Duodenal mucosa (tissue), 2 donors: ENCODE measurements at regions not wholly inside any gene's neighbourhood (a gene's known extent, or its start where the extent isn't known, plus 50 kb on each side); places are given as distances from the start of the nearest gene placed in this dataset.

Experiments
- H3K27ac ChIP-seq: one replicate; pipeline ENCODE4 v1.7.0; 2013; ENCODE audit warnings: low read depth, low read length
- H3K27me3 ChIP-seq, 2 donors: one replicate each; pipeline ENCODE4 v1.7.0; 2013; ENCODE audit warnings: low read length in 2 of 2, control low read depth in 1 of 2; ENCODE audit not compliant: insufficient read depth in 2 of 2, control insufficient read depth in 1 of 2
- H3K36me3 ChIP-seq, 2 donors: one replicate each; pipeline ENCODE4 v1.7.0; 2013; ENCODE audit warnings: low read length in 2 of 2, control low read depth in 1 of 2; ENCODE audit not compliant: insufficient read depth in 2 of 2, control insufficient read depth in 1 of 2
- H3K4me1 ChIP-seq, 2 donors: one replicate each; pipeline ENCODE4 v1.7.0; 2013; ENCODE audit warnings: low read length in 2 of 2, control low read depth in 1 of 2; ENCODE audit not compliant: insufficient read depth in 2 of 2, control insufficient read depth in 1 of 2
- H3K4me3 ChIP-seq, 2 donors: one replicate each; pipeline ENCODE4 v1.7.0; 2013; ENCODE audit warnings: low read length in 2 of 2, low read depth in 1 of 2
- H3K9ac ChIP-seq, 2 donors: one replicate each; pipeline ENCODE4 v1.7.0; 2013; ENCODE audit warnings: low read length in 2 of 2, low read depth in 1 of 2
- H3K9me3 ChIP-seq, 2 donors: one replicate each; pipeline ENCODE4 v1.7.0; 2013; ENCODE audit warnings: low read length in 2 of 2, control low read depth in 1 of 2; ENCODE audit not compliant: control insufficient read depth in 1 of 2

- H3K36me3 ChIP-seq = no peaks in the 10 kb centered on the region
- H3K27ac ChIP-seq = no peak overlapping the region
- peaks cover 0 to 8% of the 10 kb centered on the region in 2 donors for H3K9me3 ChIP-seq
- H3K4me3 ChIP-seq = no peak overlapping the region
- H3K27me3 ChIP-seq = no peaks in the 10 kb centered on the region
- no peak overlapping the region for H3K9ac ChIP-seq
- peaks cover 0 to 6% of the 10 kb centered on the region in 2 donors for H3K4me1 ChIP-seq
Observed at GRCh38 chr7:134391223-134391622, 67.7 kb downstream of the AKR1B1 start.

DNA sequence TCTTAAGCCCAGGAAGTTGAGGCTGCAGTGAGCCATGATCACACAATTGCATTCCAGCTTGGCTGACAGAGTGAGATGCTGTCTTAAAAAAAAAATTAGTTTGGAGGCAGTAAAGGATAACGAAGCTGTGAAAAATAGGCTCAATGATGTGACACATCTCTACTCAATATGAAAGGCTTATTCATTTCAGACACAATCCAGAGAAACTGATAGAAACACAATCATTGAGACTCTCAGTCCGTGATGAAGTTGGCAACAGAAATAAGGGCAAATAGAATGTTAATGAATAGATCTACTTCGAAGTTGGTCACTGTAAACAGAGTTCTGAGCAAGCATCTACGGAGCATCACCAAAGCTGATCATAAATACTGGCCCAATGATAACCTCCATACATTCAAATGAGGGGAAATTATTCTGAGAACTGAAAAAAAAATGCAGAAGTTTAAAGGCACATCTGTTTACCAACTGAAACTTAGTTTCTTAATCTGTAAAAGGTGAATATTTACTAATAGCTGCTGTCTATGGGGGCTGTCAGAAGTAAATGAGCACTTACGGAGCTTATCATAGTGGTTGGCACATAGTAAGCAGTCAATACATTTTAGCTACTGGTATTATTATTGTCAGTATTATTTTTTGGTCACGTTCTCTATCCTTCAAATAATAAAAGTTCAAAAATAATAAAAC, 70.4 kb downstream of the AKR1B1 start:
- H3K4me1 ChIP-seq = no peaks in the 10 kb centered on the region
- no peaks in the 10 kb centered on the region for H3K36me3 ChIP-seq
- H3K4me3 ChIP-seq = no peak overlapping the region
- no peak overlapping the region for H3K9ac ChIP-seq
- H3K27ac ChIP-seq = no peak overlapping the region
- no peaks in the 10 kb centered on the region for H3K27me3 ChIP-seq
- peaks cover 0 to 8% of the 10 kb centered on the region in 2 donors for H3K9me3 ChIP-seq

DNA sequence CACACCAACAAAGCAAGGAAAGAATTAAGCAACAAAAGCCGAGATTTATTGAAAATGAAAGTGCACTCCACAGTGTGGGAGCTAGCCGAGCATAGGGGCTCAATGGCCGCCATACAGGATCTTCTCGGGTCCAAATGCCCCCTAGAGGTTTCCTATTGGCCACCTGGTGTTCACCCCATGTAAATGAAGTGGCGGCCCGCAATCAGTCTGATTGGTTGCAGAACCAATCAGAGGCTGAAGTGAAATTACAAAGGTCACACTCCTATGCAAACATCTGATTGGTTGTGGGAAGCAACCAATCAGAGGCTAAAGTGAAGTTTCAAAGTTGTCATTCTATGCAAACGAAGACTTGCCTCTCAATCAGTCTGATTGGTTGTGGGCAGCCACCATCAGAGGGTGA, 61.8 kb upstream of the SLC35B4 start:
- Histone ChIP-seq H3K9me3 (no peaks in the 10 kb centered on the region), H3K27ac (no peak overlapping the region), H3K27me3 (no peaks in the 10 kb centered on the region), H3K4me3 (no peak overlapping the region), H3K36me3 (no peaks in the 10 kb centered on the region), H3K4me1 (peaks cover 7 to 31% of the 10 kb centered on the region in 2 donors), H3K9ac (no peak overlapping the region)

DNA sequence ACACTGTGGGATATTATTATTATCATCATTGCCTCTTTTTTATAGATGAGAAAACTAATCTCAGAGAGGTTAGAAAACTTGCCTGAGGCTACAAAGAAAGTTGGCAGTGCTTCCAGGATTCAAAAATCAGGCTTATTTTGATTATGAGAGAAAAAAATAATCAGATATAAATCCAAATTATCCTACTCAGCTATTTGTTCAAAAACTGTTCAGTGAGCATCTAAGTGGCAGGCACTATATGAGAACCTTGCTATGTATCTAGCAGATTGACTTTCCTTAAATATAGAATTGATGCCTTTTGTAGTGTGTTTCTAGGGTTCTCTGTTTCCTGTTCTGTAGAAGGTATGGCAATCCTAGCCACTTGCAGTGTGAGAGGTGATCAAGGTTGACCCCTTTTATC, 60.0 kb upstream of the SLC35B4 start:
- no peaks in the 10 kb centered on the region for H3K9me3 ChIP-seq
- no peak overlapping the region for H3K9ac ChIP-seq
- H3K36me3 ChIP-seq = no peaks in the 10 kb centered on the region
- no peak overlapping the region for H3K27ac ChIP-seq
- no peak overlapping the region for H3K4me3 ChIP-seq
- peaks cover 8 to 31% of the 10 kb centered on the region in 2 donors for H3K4me1 ChIP-seq
- no peaks in the 10 kb centered on the region for H3K27me3 ChIP-seq

GRCh38 chr7:134375206-134375605, 58.5 kb upstream of the SLC35B4 start:
- Histone ChIP-seq H3K4me1 (peaks cover 8 to 36% of the 10 kb centered on the region in 2 donors), H3K27me3 (no peaks in the 10 kb centered on the region), H3K36me3 (no peaks in the 10 kb centered on the region), H3K9me3 (no peaks in the 10 kb centered on the region), H3K9ac (no peak overlapping the region), H3K27ac (no peak overlapping the region), H3K4me3 (no peak overlapping the region)

DNA sequence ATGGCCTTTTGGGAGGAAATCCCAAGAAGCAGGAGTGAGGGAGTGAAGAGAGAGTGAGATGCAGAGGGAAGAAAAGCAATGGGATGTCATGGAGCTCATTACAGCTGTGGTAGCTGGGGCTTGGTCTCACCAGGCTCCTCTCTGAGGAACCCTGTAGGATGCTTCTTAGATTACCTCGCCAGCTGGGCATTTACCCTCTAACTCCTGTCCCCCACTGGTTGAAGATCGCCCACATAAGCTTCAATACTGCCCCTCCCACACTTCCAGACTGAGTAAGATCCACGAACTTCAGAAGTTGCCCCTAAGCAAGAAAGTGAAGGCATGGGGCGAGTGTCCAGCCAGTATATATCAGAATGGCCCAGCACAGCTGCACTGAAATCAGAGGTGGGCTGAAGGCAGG, 58.1 kb upstream of the SLC35B4 start:
- Histone ChIP-seq H3K9ac (no peak overlapping the region), H3K27me3 (no peaks in the 10 kb centered on the region), H3K27ac (peak overlapping the region; percentile 30), H3K36me3 (no peaks in the 10 kb centered on the region), H3K9me3 (no peaks in the 10 kb centered on the region), H3K4me3 (peak overlapping the region in 1 of 2 donors; percentile 27), H3K4me1 (peaks cover 11 to 40% of the 10 kb centered on the region in 2 donors)

GRCh38 chr7:134374291-134374690, 57.6 kb upstream of the SLC35B4 start:
- Histone ChIP-seq H3K9me3 (no peaks in the 10 kb centered on the region), H3K27ac (peak overlapping the region; percentile 48), H3K4me3 (peak overlapping the region; percentile 27 to 37), H3K4me1 (peaks cover 16 to 45% of the 10 kb centered on the region in 2 donors), H3K9ac (peak overlapping the region in 1 of 2 donors; percentile 28), H3K27me3 (no peaks in the 10 kb centered on the region), H3K36me3 (no peaks in the 10 kb centered on the region)

DNA sequence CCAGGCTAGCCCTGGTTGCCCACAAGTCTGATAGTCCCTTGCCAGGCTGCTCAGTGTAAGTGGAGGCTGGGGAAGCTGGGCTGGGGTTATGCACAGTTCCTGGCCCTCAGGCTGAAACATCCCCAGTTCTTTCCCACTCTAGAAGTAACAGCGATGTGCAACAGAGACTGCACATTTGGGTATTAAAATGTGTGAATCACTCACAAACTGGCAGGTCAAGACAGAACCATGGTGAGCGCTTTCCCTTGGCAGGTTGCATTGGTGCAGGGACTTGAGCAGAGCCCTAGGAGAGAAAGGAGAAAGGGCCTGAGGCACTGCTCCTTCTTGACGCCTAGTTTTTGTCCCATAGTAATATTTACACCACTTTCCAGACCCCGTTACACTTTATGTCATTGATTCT, 56.1 kb upstream of the SLC35B4 start:
- no peaks in the 10 kb centered on the region for H3K27me3 ChIP-seq
- H3K27ac ChIP-seq = no peak overlapping the region
- no peaks in the 10 kb centered on the region for H3K36me3 ChIP-seq
- no peak overlapping the region for H3K9ac ChIP-seq
- peaks cover 25 to 58% of the 10 kb centered on the region in 2 donors for H3K4me1 ChIP-seq
- no peak overlapping the region for H3K4me3 ChIP-seq
- H3K9me3 ChIP-seq = no peaks in the 10 kb centered on the region

DNA sequence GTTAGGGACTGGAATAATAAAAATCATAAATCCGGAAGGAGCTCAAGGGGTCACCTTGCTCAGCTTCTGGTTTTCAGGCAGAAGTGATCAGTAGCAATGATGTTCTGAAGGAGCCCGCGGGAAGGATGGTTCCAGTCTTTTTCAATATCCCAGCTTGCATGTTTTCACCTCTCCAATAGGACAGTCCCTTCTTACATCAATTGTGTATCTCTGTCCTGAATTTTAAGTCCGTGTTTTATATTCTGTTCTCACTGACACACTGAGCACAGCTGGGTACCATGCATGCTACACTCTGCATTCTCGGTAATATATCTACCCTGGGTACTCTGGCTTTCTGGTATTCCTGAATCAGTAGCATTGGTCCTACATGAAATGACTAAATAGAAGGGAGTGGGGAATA, 55.2 kb upstream of the SLC35B4 start:
- H3K27me3 ChIP-seq = no peaks in the 10 kb centered on the region
- H3K9me3 ChIP-seq = no peaks in the 10 kb centered on the region
- no peak overlapping the region for H3K9ac ChIP-seq
- H3K4me1 ChIP-seq = peaks cover 25 to 62% of the 10 kb centered on the region in 2 donors
- H3K27ac ChIP-seq = no peak overlapping the region
- no peak overlapping the region for H3K4me3 ChIP-seq
- no peaks in the 10 kb centered on the region for H3K36me3 ChIP-seq

GRCh38 chr7:134371536-134371935, 54.8 kb upstream of the SLC35B4 start:
- peaks cover 26 to 60% of the 10 kb centered on the region in 2 donors for H3K4me1 ChIP-seq
- H3K9me3 ChIP-seq = no peaks in the 10 kb centered on the region
- H3K36me3 ChIP-seq = no peaks in the 10 kb centered on the region
- no peak overlapping the region for H3K4me3 ChIP-seq
- H3K27ac ChIP-seq = no peak overlapping the region
- H3K27me3 ChIP-seq = no peaks in the 10 kb centered on the region
- H3K9ac ChIP-seq = no peak overlapping the region
